ENCODE measurements at regions not wholly inside any gene's neighbourhood (a gene's known extent, or its start where the extent isn't known, plus 50 kb on each side); places are given as distances from the start of the nearest gene placed in this dataset.

DNA sequence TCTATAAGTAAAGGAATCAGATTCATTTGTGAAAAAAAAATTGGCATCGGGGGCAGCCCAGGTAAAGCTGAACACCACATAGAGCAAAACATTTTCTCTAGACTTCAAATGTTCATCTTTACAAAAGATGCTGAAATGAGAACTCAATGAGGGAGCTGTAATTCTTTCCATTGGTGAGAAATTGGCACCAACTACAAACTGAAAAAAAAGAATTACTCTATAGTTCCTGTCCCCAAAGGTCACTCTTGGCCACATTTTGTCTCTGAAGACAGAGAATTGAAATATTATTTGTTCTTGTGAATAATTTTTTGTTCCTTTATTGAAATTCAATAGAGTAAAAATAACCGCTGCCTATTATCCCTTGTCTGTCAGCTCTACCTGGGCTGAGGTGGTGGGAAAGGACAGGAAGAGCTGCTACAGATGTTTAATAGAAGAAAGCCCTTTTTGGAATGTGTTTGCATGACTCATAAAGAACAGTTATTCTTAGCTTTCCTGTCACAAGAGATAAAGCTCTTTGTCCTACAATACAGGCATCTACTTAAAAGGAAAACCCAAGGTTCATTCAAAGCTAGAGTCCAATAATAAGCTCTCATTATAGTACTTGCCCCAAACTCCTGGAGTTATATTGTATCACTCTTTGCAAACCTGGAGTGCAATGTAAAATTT lies 380.1 kb upstream of the KITLG start:
- in situ Hi-C loops (cut with MboI; ENCODE audit: low sequenced_read_pairs): no loop called here

GRCh38 chr12:88958946-88959345 lies 378.7 kb upstream of the KITLG start:
- in situ Hi-C loops (cut with MboI; ENCODE audit: low sequenced_read_pairs): no loop called here

DNA sequence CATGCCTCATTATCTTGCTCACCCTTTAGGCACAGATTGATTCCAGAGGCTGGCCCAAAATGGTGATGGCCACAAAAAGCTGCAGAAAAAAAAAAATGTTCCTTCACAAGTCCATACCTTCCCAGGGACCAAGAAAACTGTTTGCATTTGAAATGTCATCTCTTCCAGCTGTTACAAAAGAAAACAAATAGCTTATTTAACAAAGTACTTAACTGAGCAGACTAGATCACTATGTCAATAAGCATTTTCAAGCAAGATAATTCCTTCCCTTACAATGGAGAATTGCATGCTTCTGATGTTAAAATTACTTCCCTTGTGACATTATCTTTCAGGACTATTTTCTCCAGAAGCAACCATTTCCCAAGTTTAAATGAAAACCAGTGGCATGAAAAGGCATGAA lies 377.9 kb upstream of the KITLG start:
- in situ Hi-C loops (cut with MboI; ENCODE audit: low sequenced_read_pairs): no loop called here

- in situ Hi-C loops (cut with MboI; ENCODE audit: low sequenced_read_pairs): no loop called here
These were observed 377.1 kb upstream of the KITLG start for GRCh38 chr12:88957358-88957757.

DNA sequence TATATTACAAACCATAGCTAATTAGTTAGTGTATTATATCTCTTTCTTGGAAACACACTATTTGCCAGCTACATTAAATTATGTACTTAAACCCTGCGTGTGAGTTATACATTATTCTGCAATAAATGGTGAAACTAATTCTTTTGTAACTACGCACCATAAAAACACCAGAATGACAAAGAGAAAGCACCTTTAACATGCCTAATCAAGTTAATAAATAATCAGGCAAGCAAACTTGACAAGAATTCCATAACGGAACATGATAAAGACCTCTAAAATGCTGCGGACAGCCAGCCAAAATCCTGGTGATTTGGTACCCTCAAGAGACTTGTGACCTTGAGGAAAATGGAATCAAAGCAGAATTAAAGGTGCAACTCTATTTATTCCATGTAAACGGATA lies 375.3 kb upstream of the KITLG start:
- in situ Hi-C loops (cut with MboI; ENCODE audit: low sequenced_read_pairs): no loop called here

DNA sequence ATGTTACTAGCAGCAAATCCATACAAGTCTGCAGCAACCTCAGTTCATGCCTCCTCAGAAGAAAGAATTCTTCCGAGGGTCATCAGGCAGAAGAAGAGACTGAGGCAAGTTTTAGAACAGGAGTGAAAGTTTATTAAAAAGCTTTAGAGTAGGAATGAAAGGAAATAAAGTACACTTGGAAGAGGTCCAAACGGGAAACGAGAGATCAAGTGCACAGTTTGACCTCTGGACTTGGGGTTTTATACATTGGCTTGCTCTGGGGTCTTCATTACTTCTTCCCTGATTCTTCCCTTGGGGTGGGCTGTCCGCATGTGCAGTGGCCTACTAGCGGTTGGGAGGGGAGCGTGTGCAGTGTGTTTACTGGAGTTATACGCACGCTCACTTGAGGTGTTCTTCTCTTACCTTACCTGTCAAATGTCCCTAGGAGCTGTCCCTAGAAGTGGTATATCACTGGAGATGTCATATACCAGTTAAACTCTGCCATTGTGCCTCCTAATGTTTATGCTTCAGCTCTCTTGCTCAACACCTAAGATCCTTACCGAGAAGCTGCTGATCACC lies 372.8 kb upstream of the KITLG start:
- in situ Hi-C loops (cut with MboI; ENCODE audit: low sequenced_read_pairs): no loop called here

DNA sequence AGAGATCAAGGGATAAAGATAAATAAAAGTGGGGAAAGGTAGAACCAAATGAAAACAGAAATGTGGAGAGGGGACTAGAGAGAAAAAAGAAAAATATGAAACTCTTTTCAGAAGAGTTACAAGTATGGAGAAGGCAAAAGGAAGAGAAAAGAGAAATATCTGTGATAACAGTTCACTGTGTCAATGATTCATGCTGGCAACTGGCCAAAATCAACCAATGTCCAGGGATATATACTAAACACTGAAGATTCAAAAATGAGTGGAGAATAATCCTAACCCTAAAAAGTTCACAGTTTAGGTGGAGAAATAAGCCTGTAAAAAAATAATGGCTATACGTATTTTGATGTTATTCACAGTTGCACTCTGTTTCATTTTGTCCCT lies 372.3 kb upstream of the KITLG start:
- in situ Hi-C loops (cut with MboI; ENCODE audit: low sequenced_read_pairs): no loop called here

- in situ Hi-C loops (cut with MboI; ENCODE audit: low sequenced_read_pairs): no loop called here
These were observed 371.7 kb upstream of the KITLG start for GRCh38 chr12:88951860-88952561.

DNA sequence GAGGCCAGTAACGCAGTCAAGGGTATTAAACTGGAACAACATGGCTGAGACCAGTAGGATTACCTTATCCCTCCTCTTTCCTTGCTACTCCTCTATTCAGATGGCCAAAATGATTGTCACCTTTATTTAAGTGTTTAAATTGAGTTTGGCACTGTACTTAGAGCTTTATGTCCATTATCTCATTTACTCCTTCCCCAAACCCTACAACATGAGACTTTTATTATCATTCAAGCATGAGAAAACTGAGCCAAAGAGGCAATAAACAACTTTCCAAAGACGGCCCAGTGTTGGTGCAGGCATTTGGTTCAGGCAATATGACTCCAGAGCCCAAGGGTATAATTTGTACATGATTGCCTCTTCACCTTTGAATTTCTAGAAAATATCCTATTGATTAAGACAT lies 370.9 kb upstream of the KITLG start:
- in situ Hi-C loops (cut with MboI; ENCODE audit: low sequenced_read_pairs): no loop called here

- in situ Hi-C loops (cut with MboI; ENCODE audit: low sequenced_read_pairs): no loop called here
These were observed 367.3 kb upstream of the KITLG start for GRCh38 chr12:88947486-88948043.

DNA sequence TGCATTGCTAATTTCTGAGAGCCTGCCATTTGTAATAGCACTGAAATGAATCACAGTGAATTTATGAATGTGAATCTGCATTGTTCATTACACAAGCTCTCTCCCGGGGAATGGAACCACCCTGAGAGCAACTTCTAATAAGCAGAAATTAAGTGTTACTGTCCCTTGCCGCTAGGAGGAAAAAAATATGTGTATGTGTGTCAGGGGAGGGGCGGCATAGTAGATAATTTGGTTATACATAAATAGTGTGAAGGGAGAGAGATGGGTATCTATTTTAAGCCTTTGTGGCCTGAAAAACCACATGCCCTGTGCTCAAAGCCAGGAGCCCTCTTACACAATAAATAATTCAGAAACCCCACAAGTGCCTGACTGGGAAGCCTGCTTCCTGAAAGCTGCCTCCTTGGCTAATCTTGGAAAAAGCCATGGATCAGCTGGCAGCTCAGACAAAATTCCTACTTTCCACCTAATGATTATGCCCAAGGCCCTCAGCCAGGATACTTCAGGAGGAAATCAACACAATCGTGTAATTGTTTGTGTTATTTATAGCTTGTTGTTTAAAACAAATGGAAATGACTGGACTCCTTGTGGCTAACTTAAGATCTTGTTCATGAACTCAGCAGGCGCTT lies 366.2 kb upstream of the KITLG start:
- in situ Hi-C loops (cut with MboI; ENCODE audit: low sequenced_read_pairs): no loop called here

DNA sequence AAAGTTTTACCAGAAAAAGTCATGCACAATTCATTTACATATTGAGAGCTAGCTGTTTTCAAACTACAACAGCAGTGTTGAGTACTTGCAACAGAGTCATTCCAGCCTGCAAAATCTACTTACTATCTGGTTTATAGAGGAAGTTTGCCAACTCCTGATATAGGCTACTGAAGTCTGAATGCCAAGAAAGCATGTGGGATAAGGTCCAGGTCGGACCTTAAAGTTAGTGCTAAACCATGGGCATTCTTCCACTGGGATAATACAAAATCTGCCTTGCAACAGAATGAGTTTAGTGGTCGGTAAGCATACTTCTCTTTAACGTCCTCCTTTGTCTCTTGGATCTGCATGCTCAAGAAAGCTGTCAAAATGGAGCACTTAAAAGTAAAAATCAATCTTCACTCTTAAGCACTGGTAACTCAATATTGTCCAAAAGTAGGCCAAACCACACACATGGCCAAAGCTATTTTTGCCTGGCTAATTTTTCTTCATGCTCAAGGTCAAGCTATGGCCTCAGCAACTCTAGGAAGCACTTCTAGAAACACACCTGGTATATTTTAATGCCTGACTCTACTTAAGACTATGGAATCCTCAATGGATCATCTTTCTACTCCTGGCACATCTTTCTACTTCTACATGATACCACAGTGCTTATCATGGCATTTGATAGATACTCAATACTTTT lies 364.9 kb upstream of the KITLG start:
- in situ Hi-C loops (cut with MboI; ENCODE audit: low sequenced_read_pairs): no loop called here

DNA sequence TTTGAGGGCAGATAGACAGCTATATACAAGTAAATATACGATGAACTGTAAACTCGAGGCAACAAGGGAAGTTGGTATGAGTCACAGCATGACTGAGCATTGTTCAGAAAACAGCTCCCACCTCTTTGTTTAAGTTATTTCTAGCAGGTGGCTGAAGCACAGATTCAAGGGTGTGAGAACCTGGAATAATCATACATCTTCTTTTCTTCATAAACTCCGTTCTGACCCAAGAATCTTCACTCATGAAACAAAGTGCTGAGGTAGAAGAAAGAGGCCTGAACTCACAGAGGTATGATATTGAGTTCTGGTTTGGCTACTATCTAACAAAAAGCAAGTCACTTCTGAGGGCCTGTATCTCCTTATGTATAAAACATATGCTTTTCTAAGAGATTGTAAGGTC lies 364.1 kb upstream of the KITLG start:
- in situ Hi-C loops (cut with MboI; ENCODE audit: low sequenced_read_pairs): no loop called here

DNA sequence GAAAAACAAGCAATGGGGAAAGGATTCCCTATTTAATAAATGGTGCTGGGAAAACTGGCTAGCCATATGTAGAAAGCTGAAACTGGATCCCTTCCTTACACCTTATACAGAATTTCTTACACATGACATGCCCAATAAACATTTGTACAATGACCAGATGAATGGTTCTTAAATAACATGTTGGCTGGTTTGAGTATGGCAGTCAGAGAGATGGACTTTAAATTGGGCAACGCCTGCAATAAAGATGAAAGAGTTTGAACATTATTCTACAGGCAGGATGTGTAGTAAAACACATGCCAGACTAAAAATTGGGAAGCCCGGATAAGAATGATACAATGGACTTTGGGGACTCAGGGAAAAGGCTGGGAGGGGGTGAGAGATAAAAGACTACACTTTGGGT lies 360.6 kb upstream of the KITLG start:
- in situ Hi-C loops (cut with MboI; ENCODE audit: low sequenced_read_pairs): no loop called here

DNA sequence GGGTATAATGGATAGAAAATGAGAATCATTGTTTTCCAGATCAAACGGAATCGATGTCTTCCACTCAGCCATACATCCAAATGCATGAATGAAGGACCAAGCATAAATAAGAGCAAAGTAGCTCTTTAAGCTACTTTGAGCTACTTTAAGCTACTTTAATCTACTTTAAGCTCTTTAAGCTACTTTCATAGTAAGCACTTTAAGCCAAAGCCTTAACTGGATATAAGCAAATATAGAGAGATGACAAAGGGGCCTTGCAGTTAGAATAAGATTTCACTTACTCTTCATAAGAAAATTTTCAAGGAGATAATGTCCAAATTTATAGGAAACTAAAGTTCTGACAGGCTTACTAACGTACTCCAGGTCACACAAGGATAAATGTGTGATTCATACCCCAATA lies 355.6 kb upstream of the KITLG start:
- in situ Hi-C loops (cut with MboI; ENCODE audit: low sequenced_read_pairs): no loop called here

DNA sequence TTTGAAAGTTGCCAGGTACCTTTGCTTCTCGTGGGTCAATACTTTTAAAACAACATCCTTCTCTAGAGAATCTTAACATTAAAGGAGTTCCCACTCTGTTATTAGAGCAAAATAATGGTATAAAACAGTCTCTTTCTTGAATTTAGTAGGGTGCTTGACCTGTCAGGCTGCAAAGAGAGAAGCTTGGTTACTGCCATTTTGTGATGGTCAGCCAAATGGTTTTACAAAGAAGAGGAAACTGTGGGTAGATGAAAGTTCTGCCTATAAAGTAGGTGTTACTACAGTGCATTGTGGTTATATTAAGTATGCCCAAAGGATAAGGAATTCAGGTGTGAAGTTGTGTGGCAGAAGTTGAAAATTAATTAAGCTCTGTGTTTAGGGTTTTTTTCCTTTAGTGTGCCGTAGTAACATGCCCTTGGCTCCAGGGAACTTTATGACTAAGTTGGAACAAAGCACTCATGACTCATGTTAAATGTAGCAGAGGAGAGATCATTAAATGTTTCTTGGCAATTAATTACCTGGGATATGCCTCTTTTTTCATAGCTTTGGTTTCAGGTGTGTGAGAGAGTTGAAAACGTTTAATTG lies 354.0 kb upstream of the KITLG start:
- in situ Hi-C loops (cut with MboI; ENCODE audit: low sequenced_read_pairs): no loop called here

- in situ Hi-C loops (cut with MboI; ENCODE audit: low sequenced_read_pairs): no loop called here
These were observed 352.2 kb upstream of the KITLG start for GRCh38 chr12:88932457-88932856.

DNA sequence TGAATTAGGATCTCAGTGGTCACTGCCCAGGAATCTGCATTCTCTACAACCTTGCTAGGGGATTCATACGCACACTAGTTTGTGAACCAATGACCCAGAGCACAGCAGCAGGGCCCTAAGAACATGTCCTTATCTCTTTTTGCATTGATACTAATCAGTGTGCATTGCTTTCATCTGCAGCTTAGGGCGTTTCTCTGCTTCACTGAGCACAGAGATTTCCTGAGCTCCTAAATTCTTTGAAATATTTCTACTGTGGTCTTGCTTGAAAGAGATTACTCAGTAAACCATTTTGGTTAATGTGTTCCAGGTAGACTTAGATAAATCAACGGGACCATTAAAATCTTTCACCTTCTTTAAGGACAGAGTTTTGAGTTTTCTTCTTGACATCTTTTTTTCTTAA lies 351.3 kb upstream of the KITLG start:
- in situ Hi-C loops (cut with MboI; ENCODE audit: low sequenced_read_pairs): no loop called here

GRCh38 chr12:88925454-88925853 lies 345.2 kb upstream of the KITLG start:
- in situ Hi-C loops (cut with MboI; ENCODE audit: low sequenced_read_pairs): no loop called here

DNA sequence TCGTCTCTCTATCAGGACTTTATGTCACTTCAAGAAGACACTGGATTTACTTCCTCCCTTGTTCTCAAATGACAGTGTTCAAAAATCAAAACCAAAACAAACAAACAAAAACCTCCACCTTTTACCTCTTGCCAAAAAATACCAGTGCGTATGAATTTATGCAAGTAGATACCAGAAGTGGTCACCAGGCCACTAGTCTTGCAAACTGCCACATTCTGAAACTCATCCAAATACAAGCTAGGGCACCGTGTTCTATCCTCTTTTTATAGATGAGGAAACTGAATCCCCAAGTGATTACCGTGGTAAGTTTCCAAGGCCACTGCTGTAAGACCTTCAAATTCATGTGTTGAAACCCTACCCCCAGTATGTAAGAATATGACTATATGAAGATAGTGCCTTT lies 343.9 kb upstream of the KITLG start:
- in situ Hi-C loops (cut with MboI; ENCODE audit: low sequenced_read_pairs): no loop called here

- in situ Hi-C loops (cut with MboI; ENCODE audit: low sequenced_read_pairs): no loop called here
These were observed 343.4 kb upstream of the KITLG start for GRCh38 chr12:88923631-88924030.
